ENCODE measurements at regions not wholly inside any gene's neighbourhood (a gene's known extent, or its start where the extent isn't known, plus 50 kb on each side); places are given as distances from the start of the nearest gene placed in this dataset.

- DNase-seq: no peak
Measured at GRCh38 chr3:39751286-39751685, 58.1 kb upstream of the MYRIP start.

GRCh38 chr3:39752019-39752637 is 57.3 kb upstream of the MYRIP start:
- no peak for DNase-seq

GRCh38 chr3:39752751-39753150 is 56.7 kb upstream of the MYRIP start:
- no peak for DNase-seq

- DNase-seq: no peak
Measured at GRCh38 chr3:39753391-39753790, 56.0 kb upstream of the MYRIP start.

GRCh38 chr3:39754549-39754948 is 54.9 kb upstream of the MYRIP start:
- DNase-seq: no peak

GRCh38 chr3:39755100-39755499 is 54.3 kb upstream of the MYRIP start:
- no peak for DNase-seq

- DNase-seq: no peak
Measured at GRCh38 chr3:39757307-39757706, 52.1 kb upstream of the MYRIP start.

Data from T-helper 1 cell (primary cell).